ENCODE measurements at regions not wholly inside any gene's neighbourhood (a gene's known extent, or its start where the extent isn't known, plus 50 kb on each side); places are given as distances from the start of the nearest gene placed in this dataset.
"Not testable (repeated sequence)": the region's sequence is repeated elsewhere in the genome, so short reads cannot be mapped to it uniquely, and the experiment has no call there.

DNA sequence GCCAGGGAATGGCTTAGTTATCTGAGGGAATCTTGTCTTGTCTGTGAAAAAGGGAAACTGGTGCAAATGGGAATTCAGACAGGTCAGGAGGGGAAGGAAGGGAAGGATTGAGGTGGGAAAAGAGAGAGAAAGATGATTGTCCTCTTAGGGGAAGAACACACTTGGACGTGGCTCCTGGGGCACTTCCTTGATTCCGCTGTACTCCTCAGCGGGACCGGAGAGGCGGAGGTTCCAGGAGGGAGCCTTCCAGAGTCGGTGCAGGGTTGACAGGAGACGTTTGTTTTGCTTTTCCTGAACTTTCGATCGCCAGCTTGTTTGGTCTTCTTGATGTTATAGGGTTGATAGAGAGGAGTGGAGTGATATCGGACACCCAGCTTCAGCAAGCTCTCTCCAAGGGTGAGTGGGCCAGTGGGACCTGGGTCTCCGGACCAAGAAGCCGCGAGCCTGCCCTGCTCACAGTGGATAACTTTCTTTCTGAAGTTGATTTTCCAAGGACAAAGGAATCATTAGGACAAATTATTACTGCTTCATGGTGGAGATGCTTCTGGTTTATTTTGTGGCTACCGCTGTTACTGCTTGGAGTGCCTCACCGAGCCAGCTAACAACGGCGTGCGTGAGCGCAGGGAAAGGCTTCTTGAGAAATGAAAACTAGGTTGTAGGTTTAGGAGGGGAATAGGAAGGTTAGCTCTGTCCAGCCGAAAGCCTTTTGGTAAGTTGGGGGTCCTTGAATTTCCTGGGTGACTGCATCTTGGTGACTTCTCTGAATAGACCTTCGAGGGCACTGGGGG is 52.4 kb upstream of the APOD start:
- DNase-seq; in situ Hi-C loops (cut with MboI; ENCODE audit: low pct_unique_long_range_greater_than_20kb, low sequenced_read_pairs): not testable (repeated sequence)

GRCh38 chr3:195635262-195635873 is 51.6 kb upstream of the APOD start:
- DNase-seq; in situ Hi-C loops (cut with MboI; ENCODE audit: low pct_unique_long_range_greater_than_20kb, low sequenced_read_pairs): not testable (repeated sequence)

- DNase-seq; in situ Hi-C loops (cut with MboI; ENCODE audit: low pct_unique_long_range_greater_than_20kb, low sequenced_read_pairs): not testable (repeated sequence)
These were observed 50.9 kb upstream of the APOD start for GRCh38 chr3:195634426-195635261.
